Panc1 (cell line): ENCODE measurements at regions not wholly inside any gene's neighbourhood (a gene's known extent, or its start where the extent isn't known, plus 50 kb on each side); places are given as distances from the start of the nearest gene placed in this dataset.

ENCODE experiments used
- ATAC-seq: fragments of 200-7000 bp; cut with Tn5 transposase; 2 replicates; pipeline ENCODE4 v1.9.1; 2020; ENCODE audit warnings: mild to moderate bottlenecking, moderate library complexity
- BruUV-seq: library from RNA; stranded (reverse); fragments of 400-500 nt; replicated peaks from 2 replicates; lab custom pipeline; 2021; lab: Mats Ljungman, UMichigan
- CTCF ChIA-PET: fragments of 300-600 bp; sonication (Branson Sonifier 250); formaldehyde crosslinking; loops from one replicate; lab custom pipeline; 2022; ENCODE audit warnings: antibody characterized with exemption; lab: Charles Lee
- POLR2A ChIA-PET: fragments of 300-600 bp; sonication (Branson Sonifier 250); formaldehyde crosslinking; loops from one replicate; lab custom pipeline; 2022; ENCODE audit warnings: antibody characterized with exemption; lab: Charles Lee
- DNase-seq: peaks from one replicate; pipeline ENCODE4 v3.0.0-alpha.2; 2010; ENCODE audit warnings: low read depth, low spot score
- H3K27ac ChIP-seq: 2 replicates; pipeline ENCODE4 v1.5.1; 2011; ENCODE audit warnings: mild to moderate bottlenecking, low read length, inconsistent platforms
- H3K27me3 ChIP-seq: fragments of 200-500 bp; sonication (Bioruptor generic); 2 replicates; pipeline ENCODE4 v1.6.0; 2014; ENCODE audit warnings: low read length, inconsistent platforms; ENCODE audit not compliant: control insufficient read depth, insufficient read depth
- H3K36me3 ChIP-seq: fragments of 200-500 bp; sonication (Bioruptor generic); 2 replicates; pipeline ENCODE4 v1.5.1; 2014; ENCODE audit warnings: inconsistent platforms, mild to moderate bottlenecking, low read length, moderate library complexity; ENCODE audit not compliant: control insufficient read depth, insufficient read depth
- H3K4me1 ChIP-seq: 2 replicates; pipeline ENCODE4 v1.5.1; 2011; ENCODE audit warnings: inconsistent platforms, mild to moderate bottlenecking, low read length, moderate library complexity; ENCODE audit not compliant: control insufficient read depth, insufficient read depth
- H3K4me3 ChIP-seq, 2 experiments: 2 replicates each; pipeline ENCODE4 v1.5.1; 2011 to 2012; ENCODE audit warnings: low read depth in 2 of 2, low read length in 2 of 2, mild to moderate bottlenecking in 2 of 2, inconsistent platforms in 1 of 2, moderate library complexity in 1 of 2
- H3K9me3 ChIP-seq: fragments of 200-500 bp; sonication (Bioruptor generic); 2 replicates; pipeline ENCODE4 v1.5.1; 2014; ENCODE audit warnings: low read depth, mild to moderate bottlenecking, inconsistent platforms, low read length, moderate library complexity; ENCODE audit not compliant: control insufficient read depth, insufficient read depth
- POLR2AphosphoS5 ChIP-seq: IDR thresholded peaks from 2 replicates; pipeline ENCODE4 v1.6.1; 2012; ENCODE audit warnings: mild to moderate bottlenecking, low read depth, low read length, moderate library complexity
- SIN3A ChIP-seq: IDR thresholded peaks from 2 replicates; pipeline ENCODE4 v1.6.1; 2012; ENCODE audit warnings: low read depth, mild to moderate bottlenecking, low read length, moderate library complexity, borderline replicate concordance; ENCODE audit not compliant: insufficient read depth
- TCF7L2 ChIP-seq: IDR thresholded peaks from 2 replicates; pipeline ENCODE4 v1.6.1; 2011; ENCODE audit warnings: mild to moderate bottlenecking, low read depth, low read length, inconsistent platforms
- in situ Hi-C: cut with HindIII; loops from 2 replicates; pipeline ENCODE4 v1.10.0; 2016; ENCODE audit warnings: low sequenced_read_pairs, low pct_unique_long_range_greater_than_20kb
- intact Hi-C: fragments of 100-400 bp; cut with micrococcal nuclease; formaldehyde crosslinking; loops from one replicate; pipeline ENCODE4 v1.10.0; 2022; ENCODE audit not compliant: unreplicated experiment
- TF ChIP-seq, protein P1 (sequence below), 2 experiments: IDR thresholded peaks; 2 replicates each; pipeline ENCODE4 v1.6.1; 2011 to 2012; ENCODE audit warnings: low read depth in 2 of 2, control low read depth in 1 of 2, low read length in 1 of 2, mild to moderate bottlenecking in 1 of 2, moderate library complexity in 1 of 2; ENCODE audit not compliant: insufficient read depth in 1 of 2
- TF ChIP-seq, protein P2 (sequence below): fragments of 450-650 bp; IDR thresholded peaks from 2 replicates; pipeline ENCODE4 v1.5.1; 2017; ENCODE audit warnings: mild to moderate bottlenecking

DNA sequence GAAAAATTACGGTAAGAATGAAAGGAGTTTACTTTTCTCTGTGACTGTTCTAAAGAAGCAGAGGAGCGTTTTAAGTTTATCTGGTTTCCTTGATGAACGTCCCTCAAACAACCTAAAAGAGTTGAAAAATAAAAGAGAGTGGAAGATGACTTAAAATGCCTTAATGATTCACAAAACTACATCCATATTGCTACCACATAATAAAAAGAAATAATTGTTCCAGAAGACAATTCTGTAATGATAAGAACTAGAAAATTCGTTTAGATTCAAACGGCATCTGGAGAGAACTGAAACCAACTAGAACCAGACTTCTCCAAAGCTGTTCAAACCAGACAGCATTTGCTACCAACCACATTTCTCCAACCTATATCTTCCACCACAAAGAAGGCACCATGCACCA is 68.1 kb downstream of the TEKT4 start:
- Histone ChIP-seq H3K9me3 (no peaks in the 10 kb centered on the region), H3K36me3 (no peaks in the 10 kb centered on the region), H3K27ac (no peak overlapping the region), H3K27me3 (peaks cover 41% of the 10 kb centered on the region), H3K4me3 (no peak overlapping the region), H3K4me1 (no peaks in the 10 kb centered on the region)
- BruUV-seq: no TSS peak
- in situ Hi-C loops (no loop called here), intact Hi-C loops (no loop called here)
- DNase-seq (no peak), ATAC-seq (no peak)
- ChIA-PET POLR2A (no interaction called here), CTCF (no interaction called here)
- TF ChIP-seq, protein P1, sequence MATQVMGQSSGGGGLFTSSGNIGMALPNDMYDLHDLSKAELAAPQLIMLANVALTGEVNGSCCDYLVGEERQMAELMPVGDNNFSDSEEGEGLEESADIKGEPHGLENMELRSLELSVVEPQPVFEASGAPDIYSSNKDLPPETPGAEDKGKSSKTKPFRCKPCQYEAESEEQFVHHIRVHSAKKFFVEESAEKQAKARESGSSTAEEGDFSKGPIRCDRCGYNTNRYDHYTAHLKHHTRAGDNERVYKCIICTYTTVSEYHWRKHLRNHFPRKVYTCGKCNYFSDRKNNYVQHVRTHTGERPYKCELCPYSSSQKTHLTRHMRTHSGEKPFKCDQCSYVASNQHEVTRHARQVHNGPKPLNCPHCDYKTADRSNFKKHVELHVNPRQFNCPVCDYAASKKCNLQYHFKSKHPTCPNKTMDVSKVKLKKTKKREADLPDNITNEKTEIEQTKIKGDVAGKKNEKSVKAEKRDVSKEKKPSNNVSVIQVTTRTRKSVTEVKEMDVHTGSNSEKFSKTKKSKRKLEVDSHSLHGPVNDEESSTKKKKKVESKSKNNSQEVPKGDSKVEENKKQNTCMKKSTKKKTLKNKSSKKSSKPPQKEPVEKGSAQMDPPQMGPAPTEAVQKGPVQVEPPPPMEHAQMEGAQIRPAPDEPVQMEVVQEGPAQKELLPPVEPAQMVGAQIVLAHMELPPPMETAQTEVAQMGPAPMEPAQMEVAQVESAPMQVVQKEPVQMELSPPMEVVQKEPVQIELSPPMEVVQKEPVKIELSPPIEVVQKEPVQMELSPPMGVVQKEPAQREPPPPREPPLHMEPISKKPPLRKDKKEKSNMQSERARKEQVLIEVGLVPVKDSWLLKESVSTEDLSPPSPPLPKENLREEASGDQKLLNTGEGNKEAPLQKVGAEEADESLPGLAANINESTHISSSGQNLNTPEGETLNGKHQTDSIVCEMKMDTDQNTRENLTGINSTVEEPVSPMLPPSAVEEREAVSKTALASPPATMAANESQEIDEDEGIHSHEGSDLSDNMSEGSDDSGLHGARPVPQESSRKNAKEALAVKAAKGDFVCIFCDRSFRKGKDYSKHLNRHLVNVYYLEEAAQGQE (IDR thresholded peaks at IDR 0.05; ENCODE audit: insufficient read depth in 1 of 2, low read depth in 2 of 2, low read length in 1 of 2): no peak
- no peak for TF ChIP-seq TCF7L2
- TF ChIP-seq POLR2AphosphoS5: no peak
- TF ChIP-seq, protein P2, sequence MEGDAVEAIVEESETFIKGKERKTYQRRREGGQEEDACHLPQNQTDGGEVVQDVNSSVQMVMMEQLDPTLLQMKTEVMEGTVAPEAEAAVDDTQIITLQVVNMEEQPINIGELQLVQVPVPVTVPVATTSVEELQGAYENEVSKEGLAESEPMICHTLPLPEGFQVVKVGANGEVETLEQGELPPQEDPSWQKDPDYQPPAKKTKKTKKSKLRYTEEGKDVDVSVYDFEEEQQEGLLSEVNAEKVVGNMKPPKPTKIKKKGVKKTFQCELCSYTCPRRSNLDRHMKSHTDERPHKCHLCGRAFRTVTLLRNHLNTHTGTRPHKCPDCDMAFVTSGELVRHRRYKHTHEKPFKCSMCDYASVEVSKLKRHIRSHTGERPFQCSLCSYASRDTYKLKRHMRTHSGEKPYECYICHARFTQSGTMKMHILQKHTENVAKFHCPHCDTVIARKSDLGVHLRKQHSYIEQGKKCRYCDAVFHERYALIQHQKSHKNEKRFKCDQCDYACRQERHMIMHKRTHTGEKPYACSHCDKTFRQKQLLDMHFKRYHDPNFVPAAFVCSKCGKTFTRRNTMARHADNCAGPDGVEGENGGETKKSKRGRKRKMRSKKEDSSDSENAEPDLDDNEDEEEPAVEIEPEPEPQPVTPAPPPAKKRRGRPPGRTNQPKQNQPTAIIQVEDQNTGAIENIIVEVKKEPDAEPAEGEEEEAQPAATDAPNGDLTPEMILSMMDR: no peak
- no peak for TF ChIP-seq SIN3A

DNA sequence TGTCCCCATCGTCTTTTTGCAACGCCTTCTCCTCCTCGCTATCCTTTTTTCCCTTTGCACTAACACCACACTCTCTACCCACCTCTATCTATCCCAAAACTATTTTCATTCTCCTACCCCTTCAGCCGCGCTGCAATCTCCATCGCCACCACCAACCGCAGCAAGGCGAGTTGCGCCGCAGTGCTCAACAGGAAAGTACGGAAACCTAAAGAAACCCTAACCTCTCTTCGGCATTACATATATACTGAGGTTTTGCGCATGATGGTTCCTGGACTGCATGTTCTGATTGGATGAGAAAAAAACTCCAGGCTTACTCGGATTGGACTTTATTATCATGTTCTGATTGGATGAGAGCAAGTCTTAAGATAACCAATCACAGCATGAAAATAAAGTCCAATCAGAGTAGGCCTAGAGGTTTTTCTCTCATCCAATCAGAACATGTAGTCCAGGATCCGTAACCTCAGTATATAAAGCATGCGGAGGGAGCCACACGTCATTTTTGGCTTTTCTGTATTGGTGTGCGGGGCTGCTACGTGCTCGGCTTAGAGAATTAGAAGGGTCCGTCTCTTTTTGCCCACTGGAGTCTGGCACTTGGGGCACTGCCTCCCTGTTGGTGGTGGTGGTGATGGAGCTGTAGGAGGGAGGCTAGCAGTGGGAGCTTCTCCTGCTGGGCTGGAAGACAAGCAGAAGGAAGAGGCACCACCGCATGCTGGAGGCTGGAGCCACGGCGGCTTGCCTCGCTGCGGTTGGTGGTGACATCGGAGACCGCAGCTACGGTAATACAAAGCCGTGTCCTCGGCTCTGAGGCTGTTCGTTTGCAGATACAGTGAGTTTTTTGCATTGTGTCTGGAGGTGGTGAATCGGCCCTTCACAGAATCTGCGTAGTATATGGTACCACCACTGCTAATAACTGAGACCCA is 76.1 kb downstream of the TEKT4 start:
- in situ Hi-C loops: no loop called here
- ChIA-PET POLR2A (no interaction called here), CTCF (interaction anchor here (0.6 kb wide), 1 partner anchor 251 kb away, joined by 3 read pairs; no protein-coding TSS in a partner anchor)
- intact Hi-C loops: no loop called here
- Histone ChIP-seq H3K9me3 (no peaks in the 10 kb centered on the region), H3K36me3 (no peaks in the 10 kb centered on the region), H3K4me3 (no peak overlapping the region), H3K27ac (no peak overlapping the region), H3K27me3 (peaks cover 22% of the 10 kb centered on the region), H3K4me1 (no peaks in the 10 kb centered on the region)
- ATAC-seq (no peak), DNase-seq (no peak)
- TF ChIP-seq TCF7L2 (no peak), SIN3A (no peak), POLR2AphosphoS5 (no peak)
- TF ChIP-seq, protein P1 (IDR thresholded peaks at IDR 0.05; ENCODE audit: insufficient read depth in 1 of 2, low read depth in 2 of 2, low read length in 1 of 2): no peak
- TF ChIP-seq, protein P2: no peak
- no TSS peak for BruUV-seq
